Liver (tissue), 8 donors: ENCODE measurements at regions not wholly inside any gene's neighbourhood (a gene's known extent, or its start where the extent isn't known, plus 50 kb on each side); places are given as distances from the start of the nearest gene placed in this dataset.

Experiments
- DNase-seq: peaks from one replicate; pipeline ENCODE4 v3.0.0-alpha.2; 2017; ENCODE audit warnings: low spot score
- H3K27ac ChIP-seq, 2 donors: one replicate each; pipeline ENCODE4 v1.7.0; 2013; ENCODE audit warnings: inconsistent platforms in 2 of 2, low read length in 2 of 2, control low read depth in 1 of 2, low read depth in 1 of 2, mild to moderate bottlenecking in 1 of 2
- H3K27me3 ChIP-seq, 4 donors: one replicate each; pipeline versions ENCODE4 v1.6.1 to v1.7.0; 2013; ENCODE audit warnings: low read length in 3 of 4, inconsistent platforms in 1 of 4, mild to moderate bottlenecking in 1 of 4, moderate library complexity in 1 of 4; ENCODE audit not compliant: control insufficient read depth in 4 of 4, insufficient read depth in 4 of 4
- H3K36me3 ChIP-seq, 4 donors: one replicate each; pipeline versions ENCODE4 v1.6.1 to v1.7.0; 2013; ENCODE audit warnings: low read length in 3 of 4, mild to moderate bottlenecking in 3 of 4, low read depth in 1 of 4, moderate library complexity in 1 of 4; ENCODE audit not compliant: control insufficient read depth in 4 of 4, insufficient read depth in 3 of 4
- H3K4me1 ChIP-seq, 4 donors: one replicate each; pipeline versions ENCODE4 v1.6.1 to v1.7.0; 2013; ENCODE audit warnings: low read length in 3 of 4, mild to moderate bottlenecking in 3 of 4, moderate library complexity in 1 of 4; ENCODE audit not compliant: control insufficient read depth in 4 of 4, insufficient read depth in 4 of 4
- H3K4me3 ChIP-seq, 3 donors: one replicate each; pipeline versions ENCODE4 v1.6.1 to v1.7.0; 2013; ENCODE audit warnings: low read length in 3 of 3, control low read depth in 1 of 3, low read depth in 1 of 3, mild to moderate bottlenecking in 1 of 3
- H3K9ac ChIP-seq, 2 donors: one replicate each; pipeline ENCODE4 v1.7.0; 2013; ENCODE audit warnings: low read length in 2 of 2, mild to moderate bottlenecking in 2 of 2, moderate library complexity in 2 of 2, control low read depth in 1 of 2, low read depth in 1 of 2
- H3K9me3 ChIP-seq, 4 donors: one replicate each; pipeline versions ENCODE4 v1.6.1 to v1.7.0; 2013; ENCODE audit warnings: low read length in 3 of 4; ENCODE audit not compliant: control insufficient read depth in 4 of 4
- ATF3 ChIP-seq: IDR thresholded peaks from 2 replicates; pipeline ENCODE4 v1.6.1; 2016; ENCODE audit warnings: antibody characterized with exemption
- CTCF ChIP-seq: fragments of 150-350 bp; IDR thresholded peaks from 2 replicates; pipeline ENCODE4 v1.5.1; 2017; ENCODE audit warnings: improper control_type of control experiment, low read depth, low read length; ENCODE audit not compliant: missing input control
- EGR1 ChIP-seq, 2 donors: IDR thresholded peaks; 2 replicates each; pipeline ENCODE4 v1.6.1; 2016 to 2018; ENCODE audit warnings: antibody characterized with exemption in 2 of 2, low read depth in 2 of 2
- FOXA1 ChIP-seq: IDR thresholded peaks from 2 replicates; pipeline ENCODE4 v1.6.1; 2016; ENCODE audit warnings: antibody characterized with exemption
- FOXA2 ChIP-seq: IDR thresholded peaks from 2 replicates; pipeline ENCODE4 v1.6.1; 2016; ENCODE audit warnings: antibody characterized with exemption
- GABPA ChIP-seq, 2 donors: IDR thresholded peaks in 1 of 2; conservative IDR thresholded peaks in 1 of 2; 2 replicates each; pipeline ENCODE4 v1.6.1; 2016; ENCODE audit warnings: antibody characterized with exemption in 2 of 2, mild to moderate bottlenecking in 1 of 2, moderate library complexity in 1 of 2
- HNF4A ChIP-seq, 2 donors: conservative IDR thresholded peaks; 2 replicates each; pipeline ENCODE4 v1.6.1; 2016; ENCODE audit warnings: antibody characterized with exemption in 2 of 2, mild to moderate bottlenecking in 2 of 2
- HNF4G ChIP-seq: IDR thresholded peaks from 2 replicates; pipeline ENCODE4 v1.6.1; 2016; ENCODE audit warnings: antibody characterized with exemption
- JUND ChIP-seq, 2 donors: IDR thresholded peaks; 2 replicates each; pipeline ENCODE4 v1.6.1; 2016; ENCODE audit warnings: antibody characterized with exemption in 2 of 2
- MAX ChIP-seq: IDR thresholded peaks from 2 replicates; pipeline ENCODE4 v1.6.1; 2016; ENCODE audit warnings: antibody characterized with exemption
- NR2F2 ChIP-seq: IDR thresholded peaks from 2 replicates; pipeline ENCODE4 v1.6.1; 2016; ENCODE audit warnings: antibody characterized with exemption
- RAD21 ChIP-seq, 2 donors: IDR thresholded peaks; 2 replicates each; pipeline ENCODE4 v1.6.1; 2016; ENCODE audit warnings: antibody characterized with exemption in 2 of 2, mild to moderate bottlenecking in 2 of 2
- REST ChIP-seq: IDR thresholded peaks from 2 replicates; pipeline ENCODE4 v1.6.1; 2016; ENCODE audit warnings: antibody characterized with exemption, mild to moderate bottlenecking
- RXRA ChIP-seq, 2 donors: IDR thresholded peaks; 2 replicates each; pipeline ENCODE4 v1.6.1; 2017 to 2018; ENCODE audit warnings: antibody characterized with exemption in 2 of 2, mild to moderate bottlenecking in 1 of 2
- SP1 ChIP-seq: IDR thresholded peaks from 2 replicates; pipeline ENCODE4 v1.6.1; 2018; ENCODE audit warnings: antibody characterized with exemption, mild to moderate bottlenecking
- TAF1 ChIP-seq: conservative IDR thresholded peaks from 2 replicates; pipeline ENCODE4 v1.6.1; 2016; ENCODE audit warnings: antibody characterized with exemption, mild to moderate bottlenecking
- YY1 ChIP-seq: IDR thresholded peaks from 2 replicates; pipeline ENCODE4 v1.6.1; 2016; ENCODE audit warnings: antibody characterized with exemption, mild to moderate bottlenecking
- ZBTB33 ChIP-seq: IDR thresholded peaks from 2 replicates; pipeline ENCODE4 v1.6.1; 2016; ENCODE audit warnings: antibody characterized with exemption
- WGBS: extraction: QIAGEN DNeasy Blood & Tissue Kit; methylation state at CpG from one replicate; pipeline ENCODE4 v1.1.7; 2013; 5-methylcytosine and 5-hydroxymethylcytosine counted together
- donor health status: healthy.
- donor health status: healthy.
- donor health status: healthy.
- donor health status: healthy.
- donor health status: healthy.

GRCh38 chr2:82790206-82791021, 1668.7 kb downstream of the SUCLG1 start:
- Histone ChIP-seq H3K27me3 (no peaks in the 10 kb centered on the region), H3K4me3 (peak overlapping the region; percentile 37 to 49 (median 40)), H3K9ac (peak overlapping the region in 1 of 2 donors; percentile 79), H3K27ac (peak overlapping the region; percentile 96 to 97), H3K36me3 (no peaks in the 10 kb centered on the region), H3K4me1 (peaks cover 0 to 13% (median 1%) of the 10 kb centered on the region in 4 donors), H3K9me3 (no peaks in the 10 kb centered on the region)
- 25% methylated on average over 16 of the region's 16 CpGs for WGBS
- TF ChIP-seq REST (peak; percentile 85), HNF4G (peak; percentile 79), CTCF (no peak), JUND (IDR thresholded peaks at IDR 0.05) (peak; percentile 91 to 97), RAD21 (IDR thresholded peaks at IDR 0.05) (peak; percentile 38 to 51), YY1 (peak; percentile 71), ATF3 (peak; percentile 90), FOXA1 (peak; percentile 29), MAX (peak; percentile 78), SP1 (peak; percentile 97), GABPA (IDR thresholded peaks at IDR 0.05 in 1 of 2, conservative IDR thresholded peaks at IDR 0.05 in 1 of 2) (peak in 1 of 2 donors; percentile 46), TAF1 (peak; percentile 52), EGR1 (IDR thresholded peaks at IDR 0.05; ENCODE audit: low read depth in 2 of 2) (peak in 1 of 2 donors; percentile 87), FOXA2 (peak; percentile 59), RXRA (IDR thresholded peaks at IDR 0.05) (peak; percentile 91 to 94), ZBTB33 (peak; percentile 67), NR2F2 (peak; percentile 56), HNF4A (conservative IDR thresholded peaks at IDR 0.05) (peak; percentile 96 to 98)
- DNase-seq, result peak; percentile 42
